ELF-1 (cell line): ENCODE measurements at regions not wholly inside any gene's neighbourhood (a gene's known extent, or its start where the extent isn't known, plus 50 kb on each side); places are given as distances from the start of the nearest gene placed in this dataset.

Experiments used
- DNase-seq: peaks from one replicate; pipeline ENCODE4 v3.0.0-alpha.2; 2016; ENCODE audit warnings: low read depth, low spot score

- no peak for DNase-seq
These were observed 72.7 kb upstream of the SLITRK1 start for GRCh38 chr13:83955011-83955410.

- DNase-seq: no peak
These were observed 71.6 kb upstream of the SLITRK1 start for GRCh38 chr13:83953916-83954315.

- no peak for DNase-seq
These were observed 68.0 kb upstream of the SLITRK1 start for GRCh38 chr13:83950293-83950692.

GRCh38 chr13:83943530-83944279, 61.4 kb upstream of the SLITRK1 start:
- no peak for DNase-seq

GRCh38 chr13:83941701-83942335, 59.5 kb upstream of the SLITRK1 start:
- peak; percentile 34 for DNase-seq

GRCh38 chr13:83940742-83941141, 58.5 kb upstream of the SLITRK1 start:
- DNase-seq: no peak

- no peak for DNase-seq
These were observed 55.3 kb upstream of the SLITRK1 start for GRCh38 chr13:83937579-83937978.

GRCh38 chr13:83935566-83935965, 53.3 kb upstream of the SLITRK1 start:
- DNase-seq: no peak
